Prostate gland (tissue), 2 donors: ENCODE measurements at regions not wholly inside any gene's neighbourhood (a gene's known extent, or its start where the extent isn't known, plus 50 kb on each side); places are given as distances from the start of the nearest gene placed in this dataset.
"Not testable (repeated sequence)": the region's sequence is repeated elsewhere in the genome, so short reads cannot be mapped to it uniquely, and the experiment has no call there.

Experiments used
- DNase-seq: peaks from one replicate; pipeline ENCODE4 v3.0.0-alpha.2; 2019; ENCODE audit warnings: low spot score
- H3K27ac ChIP-seq, 2 donors: fragments of 200-600 bp; sonication (generic); 2 replicates each; pipeline ENCODE4 v1.5.1; 2017 to 2019
- H3K27me3 ChIP-seq: fragments of 200-600 bp; sonication (generic); replicated peaks from 2 replicates; pipeline ENCODE4 v1.5.1; 2019; ENCODE audit not compliant: insufficient read depth
- H3K36me3 ChIP-seq, 2 donors: fragments of 200-600 bp; sonication (generic); 1 replicate in 1 of 2; 2 replicates in 1 of 2; pipeline versions ENCODE4 v1.5.1 to v1.8.1; 2017 to 2019
- H3K4me1 ChIP-seq: fragments of 200-600 bp; sonication (generic); replicated peaks from 2 replicates; pipeline ENCODE4 v1.5.1; 2019
- H3K4me3 ChIP-seq, 2 donors: fragments of 200-600 bp; sonication (generic); 2 replicates each; pipeline ENCODE4 v1.5.1; 2017 to 2019
- H3K9me3 ChIP-seq: fragments of 200-600 bp; sonication (generic); 2 replicates; pipeline ENCODE4 v1.5.1; 2017
- WGBS: methylation state at CpG from one replicate; pipeline ENCODE4 v1.1.5; 2018; 5-methylcytosine and 5-hydroxymethylcytosine counted together
- intact Hi-C: fragments of 100-400 bp; cut with DNase I; formaldehyde crosslinking; loops from one replicate; pipeline ENCODE4 v1.14.2; 2022
- small RNA-seq, 2 donors: library from RNA; depleted of rRNA; stranded (forward); fragments of <200 nt; gene quantifications; one replicate each; pipeline ENCODE3, GENCODE V24; 2016

DNA sequence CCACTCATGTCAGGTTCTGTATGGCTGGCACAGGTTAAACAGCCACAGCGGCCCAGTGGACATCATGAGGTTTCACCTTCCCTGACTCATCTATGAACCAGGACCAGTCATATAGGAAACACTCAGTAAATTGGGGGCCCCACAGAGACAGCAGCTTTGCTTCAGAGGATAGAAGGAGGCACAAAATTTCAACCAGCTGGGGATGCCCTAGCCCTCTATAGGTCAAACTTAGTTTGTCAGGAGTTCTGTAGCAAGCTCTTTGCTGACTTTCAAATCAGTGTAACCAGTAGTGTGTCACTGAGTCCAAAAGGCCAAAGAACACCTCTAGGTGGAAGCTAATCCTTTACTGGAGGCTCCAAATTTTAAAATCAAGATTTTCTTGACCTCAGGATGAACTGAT, 4157.8 kb upstream of the TPTE start:
- H3K9me3 ChIP-seq, H3K4me3 ChIP-seq, H3K36me3 ChIP-seq, DNase-seq, H3K27ac ChIP-seq, intact Hi-C loops, H3K27me3 ChIP-seq, H3K4me1 ChIP-seq: not testable (repeated sequence)
- no CpG with 5 or more reads among the region's 1 CpG for WGBS

DNA sequence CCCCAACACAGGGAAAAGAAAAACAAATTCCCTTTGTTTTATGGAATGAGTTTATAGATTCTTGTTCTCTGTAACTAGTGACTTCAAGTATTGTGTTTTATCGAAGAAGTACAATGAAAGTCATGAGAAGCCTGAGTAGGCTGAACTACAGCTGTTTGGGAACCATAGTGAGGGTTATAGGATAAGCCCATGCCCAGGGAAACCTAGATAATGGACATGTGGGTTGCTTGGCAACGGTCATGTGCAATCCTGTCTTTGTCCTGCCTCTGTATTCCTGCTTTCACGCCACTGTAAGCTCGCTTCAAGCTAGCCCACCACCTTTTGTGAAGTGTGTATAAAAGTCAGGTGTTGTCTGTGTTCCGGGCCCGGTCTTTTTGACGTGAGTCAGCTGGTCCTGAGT, 4152.6 kb upstream of the TPTE start:
- DNase-seq = peak; percentile 14
- H3K4me3 ChIP-seq = peak overlapping the region; percentile 17 to 24
- H3K4me1 ChIP-seq, H3K36me3 ChIP-seq, H3K27me3 ChIP-seq, H3K9me3 ChIP-seq, intact Hi-C loops: not testable (repeated sequence)
- 13% methylated on average over 4 of the region's 7 CpGs for WGBS
- peak overlapping the region; percentile 73 to 76 for H3K27ac ChIP-seq

DNA sequence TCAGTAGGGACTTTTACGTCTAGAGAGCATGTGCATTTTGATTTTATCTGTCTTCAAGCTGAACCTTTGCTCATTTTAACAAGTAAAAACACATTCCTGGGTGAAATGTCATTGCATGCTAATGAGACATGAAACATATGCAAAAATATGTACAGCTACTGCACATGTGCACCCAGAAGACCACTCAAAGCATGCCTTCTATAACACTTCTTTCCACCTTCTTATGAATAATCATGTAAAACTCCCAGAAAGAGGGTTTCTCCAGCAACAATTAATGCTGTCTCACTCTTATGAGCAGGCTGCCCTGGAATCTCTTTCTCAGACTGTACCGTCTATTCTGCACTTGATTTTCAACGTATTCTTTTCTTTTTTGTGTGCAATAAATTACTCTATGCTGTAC, 4148.1 kb upstream of the TPTE start:
- H3K27me3 ChIP-seq, H3K9me3 ChIP-seq, H3K27ac ChIP-seq, H3K4me3 ChIP-seq, DNase-seq, H3K4me1 ChIP-seq, H3K36me3 ChIP-seq, intact Hi-C loops: not testable (repeated sequence)
- no CpG with 5 or more reads among the region's 3 CpGs for WGBS

DNA sequence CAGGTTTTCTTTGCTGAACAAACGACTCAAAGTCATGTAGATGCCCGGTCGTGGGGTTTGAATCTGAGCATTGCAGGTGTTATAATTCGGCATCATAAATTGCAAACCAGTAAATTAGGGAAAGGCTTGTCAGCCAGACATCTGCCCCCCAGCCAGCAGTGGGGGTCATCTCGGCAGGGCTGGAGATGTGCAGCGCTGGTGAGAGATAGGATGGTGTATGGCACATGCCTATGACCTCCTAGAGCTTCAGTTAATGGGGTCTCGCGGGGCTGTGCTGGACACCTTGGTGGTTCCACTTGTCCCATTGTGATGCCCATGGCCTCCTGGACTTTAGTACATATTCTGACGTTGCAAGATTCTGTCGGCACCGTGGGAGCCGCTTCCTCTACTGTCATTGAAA, 4147.2 kb upstream of the TPTE start:
- H3K4me1 ChIP-seq, H3K36me3 ChIP-seq, H3K27me3 ChIP-seq, H3K4me3 ChIP-seq, H3K27ac ChIP-seq, H3K9me3 ChIP-seq, intact Hi-C loops: not testable (repeated sequence)
- WGBS = 29% methylated on average over 12 of the region's 12 CpGs
- peak; percentile 36 for DNase-seq

DNA sequence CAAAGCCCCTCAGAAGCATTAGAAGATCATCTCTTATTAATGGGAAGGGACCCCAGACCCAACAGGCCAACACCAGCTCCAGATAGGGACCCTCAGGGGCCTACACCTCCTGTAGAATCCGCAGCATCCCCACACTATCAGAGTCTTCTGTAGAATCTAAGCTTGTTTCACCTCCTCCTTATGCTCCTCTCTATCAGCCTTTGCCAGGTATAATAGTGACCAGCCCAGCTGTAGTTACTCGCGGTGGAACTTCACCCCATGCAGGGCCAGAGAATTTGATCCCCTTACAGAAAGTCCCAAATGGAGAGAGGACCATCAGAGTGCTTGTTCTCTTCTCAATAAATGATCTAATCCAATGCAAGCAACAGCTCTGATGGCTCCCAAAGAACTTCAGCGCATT, 4146.5 kb upstream of the TPTE start:
- H3K4me1 ChIP-seq, intact Hi-C loops, H3K27me3 ChIP-seq, H3K9me3 ChIP-seq, H3K36me3 ChIP-seq, H3K4me3 ChIP-seq, H3K27ac ChIP-seq: not testable (repeated sequence)
- peak; percentile 3 for DNase-seq
- 61% methylated on average over 4 of the region's 4 CpGs for WGBS

DNA sequence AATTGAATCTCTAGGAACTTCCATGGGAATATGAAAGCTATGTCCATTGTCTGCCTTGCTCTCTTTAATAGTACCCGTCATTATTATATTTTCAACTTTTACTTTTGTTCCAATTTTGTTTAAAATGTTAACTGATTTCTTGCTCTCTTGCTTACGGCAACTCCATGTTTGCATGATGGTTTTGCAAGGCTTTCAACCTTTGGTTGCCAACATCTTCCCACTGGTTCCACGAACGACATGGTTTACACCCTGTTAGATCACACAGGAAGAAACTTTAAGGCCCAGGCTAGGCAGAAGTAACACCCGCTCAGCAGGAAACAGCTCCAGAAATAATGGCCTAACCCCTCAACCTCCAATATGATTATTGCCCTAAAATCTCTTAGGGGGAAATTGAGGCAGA, 4145.6 kb upstream of the TPTE start:
- H3K27ac ChIP-seq, DNase-seq, intact Hi-C loops, H3K36me3 ChIP-seq, H3K9me3 ChIP-seq, H3K27me3 ChIP-seq, H3K4me3 ChIP-seq, H3K4me1 ChIP-seq: not testable (repeated sequence)
- WGBS = 49% methylated on average over 5 of the region's 5 CpGs

DNA sequence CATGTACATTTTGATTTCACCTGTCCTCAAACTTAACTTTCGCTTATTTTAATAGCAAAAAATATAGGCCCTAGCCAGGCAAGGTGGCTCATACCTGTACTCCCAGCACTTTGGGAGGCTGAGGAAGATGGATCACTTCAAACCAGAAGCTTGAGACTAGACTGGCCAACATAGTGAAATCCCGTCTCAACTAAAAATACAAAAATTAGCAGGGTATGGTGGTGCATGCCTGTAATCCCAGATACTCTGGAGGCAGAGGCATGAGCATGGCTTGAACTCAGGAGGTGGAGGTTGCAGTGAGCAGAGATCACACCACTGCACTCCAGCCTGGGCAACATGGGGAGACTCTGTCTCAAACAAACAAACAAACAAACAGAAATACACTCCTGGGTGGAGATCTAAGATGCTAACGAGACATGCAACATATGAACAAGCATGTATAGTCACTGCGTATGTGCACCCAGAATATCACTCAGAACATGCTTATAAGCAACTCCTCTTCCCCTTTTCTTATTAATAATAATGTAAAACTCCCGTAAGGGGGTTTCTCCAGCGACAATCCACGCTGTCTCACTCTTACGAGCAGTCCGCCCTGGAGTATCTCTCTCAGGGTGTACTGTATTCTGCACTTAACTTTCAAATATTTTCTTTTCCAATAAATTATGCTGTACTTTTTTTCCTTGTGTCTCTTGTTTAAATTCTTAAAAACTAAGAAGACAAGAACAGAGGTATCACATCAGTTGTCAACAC, 4144.9 kb upstream of the TPTE start:
- DNase-seq = peak; percentile 3
- H3K36me3 ChIP-seq, H3K27me3 ChIP-seq, H3K9me3 ChIP-seq, H3K4me3 ChIP-seq, H3K4me1 ChIP-seq, H3K27ac ChIP-seq, intact Hi-C loops: not testable (repeated sequence)
- WGBS = 70% methylated on average over 9 of the region's 9 CpGs

Small RNA genes in the stretch of these regions (small RNA-seq; reads per million reads assigned to genes)
- gene RF00019 = 0 reads per million in 2 donors
